ENCODE measurements at regions not wholly inside any gene's neighbourhood (a gene's known extent, or its start where the extent isn't known, plus 50 kb on each side); places are given as distances from the start of the nearest gene placed in this dataset.

DNA sequence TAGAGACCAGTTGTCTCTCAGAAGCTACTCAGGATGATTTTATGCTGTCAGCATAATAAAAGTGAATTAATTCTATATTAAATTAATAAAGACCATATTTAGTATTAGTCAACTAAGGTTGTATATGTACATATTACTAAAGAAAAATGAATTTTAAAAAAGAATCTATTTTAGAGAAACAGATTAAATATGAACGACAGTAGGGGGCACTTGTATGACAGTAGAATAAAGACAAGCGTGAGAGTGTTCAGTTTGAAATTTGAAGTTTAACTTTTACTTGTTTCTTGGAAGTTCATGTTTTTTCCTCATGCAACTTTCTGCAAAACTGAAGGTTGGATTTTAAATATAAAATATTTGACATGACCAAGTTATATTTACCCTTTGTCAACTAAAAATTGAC lies 67.9 kb upstream of the MACF1 start (continued):
- TF ChIP-seq ETV6 (IDR thresholded peaks at IDR 0.05; ENCODE audit: borderline replicate concordance in 1 of 2, low read depth in 2 of 2, low read length in 1 of 2) (no peak), ETV6 (CRISPR knock-in tag; IDR thresholded peaks at IDR 0.05; ENCODE audit: borderline replicate concordance) (no peak), CTCF (IDR thresholded peaks at IDR 0.05 in 2 of 3, conservative IDR thresholded peaks at IDR 0.05 in 1 of 3; ENCODE audit: insufficient read depth in 2 of 3, low read depth in 1 of 3, low read length in 3 of 3) (peak in 2 of 3 experiments; percentile 26 to 67; a peak in 3 of 6 replicates), ARNT (IDR thresholded peaks at IDR 0.05) (no peak), RBBP5 (IDR thresholded peaks at IDR 0.05; ENCODE audit: borderline replicate concordance, insufficient read depth, low read length, poor library complexity, severe bottlenecking) (no peak), C11orf30 (IDR thresholded peaks at IDR 0.05; ENCODE audit: low read depth) (peak; percentile 18; the same call in 1 of the 2 replicates), ZNF316 (IDR thresholded peaks at IDR 0.05) (peak; percentile 41; the same call in 1 of the 2 replicates), MYC (IDR thresholded peaks at IDR 0.05; ENCODE audit: low read depth, low read length) (no peak), MYC (CRISPR knock-in tag; IDR thresholded peaks at IDR 0.05; ENCODE audit: borderline replicate concordance, low read depth) (no peak), THRAP3 (IDR thresholded peaks at IDR 0.05; ENCODE audit: borderline replicate concordance) (no peak), RAD21 (CRISPR knock-in tag; conservative IDR thresholded peaks at IDR 0.05 in 1 of 2, IDR thresholded peaks at IDR 0.05 in 1 of 2) (peak; percentile 50 to 71; a peak in 3 of 4 replicates), HCFC1 (IDR thresholded peaks at IDR 0.05; ENCODE audit: low read depth, low read length) (no peak), NFYB (IDR thresholded peaks at IDR 0.05; ENCODE audit: extremely low read depth, insufficient read length) (no peak), KAT8 (IDR thresholded peaks at IDR 0.05; ENCODE audit: low read depth) (no peak)
- TF ChIP-seq, protein P1, sequence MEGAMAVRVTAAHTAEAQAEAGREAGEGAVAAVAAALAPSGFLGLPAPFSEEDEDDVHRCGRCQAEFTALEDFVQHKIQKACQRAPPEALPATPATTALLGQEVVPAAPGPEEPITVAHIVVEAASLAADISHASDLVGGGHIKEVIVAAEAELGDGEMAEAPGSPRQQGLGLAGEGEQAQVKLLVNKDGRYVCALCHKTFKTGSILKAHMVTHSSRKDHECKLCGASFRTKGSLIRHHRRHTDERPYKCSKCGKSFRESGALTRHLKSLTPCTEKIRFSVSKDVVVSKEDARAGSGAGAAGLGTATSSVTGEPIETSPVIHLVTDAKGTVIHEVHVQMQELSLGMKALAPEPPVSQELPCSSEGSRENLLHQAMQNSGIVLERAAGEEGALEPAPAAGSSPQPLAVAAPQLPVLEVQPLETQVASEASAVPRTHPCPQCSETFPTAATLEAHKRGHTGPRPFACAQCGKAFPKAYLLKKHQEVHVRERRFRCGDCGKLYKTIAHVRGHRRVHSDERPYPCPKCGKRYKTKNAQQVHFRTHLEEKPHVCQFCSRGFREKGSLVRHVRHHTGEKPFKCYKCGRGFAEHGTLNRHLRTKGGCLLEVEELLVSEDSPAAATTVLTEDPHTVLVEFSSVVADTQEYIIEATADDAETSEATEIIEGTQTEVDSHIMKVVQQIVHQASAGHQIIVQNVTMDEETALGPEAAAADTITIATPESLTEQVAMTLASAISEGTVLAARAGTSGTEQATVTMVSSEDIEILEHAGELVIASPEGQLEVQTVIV (CRISPR knock-in tag; IDR thresholded peaks at IDR 0.05; ENCODE audit: borderline replicate concordance): no peak
- TF ChIP-seq, protein P2, sequence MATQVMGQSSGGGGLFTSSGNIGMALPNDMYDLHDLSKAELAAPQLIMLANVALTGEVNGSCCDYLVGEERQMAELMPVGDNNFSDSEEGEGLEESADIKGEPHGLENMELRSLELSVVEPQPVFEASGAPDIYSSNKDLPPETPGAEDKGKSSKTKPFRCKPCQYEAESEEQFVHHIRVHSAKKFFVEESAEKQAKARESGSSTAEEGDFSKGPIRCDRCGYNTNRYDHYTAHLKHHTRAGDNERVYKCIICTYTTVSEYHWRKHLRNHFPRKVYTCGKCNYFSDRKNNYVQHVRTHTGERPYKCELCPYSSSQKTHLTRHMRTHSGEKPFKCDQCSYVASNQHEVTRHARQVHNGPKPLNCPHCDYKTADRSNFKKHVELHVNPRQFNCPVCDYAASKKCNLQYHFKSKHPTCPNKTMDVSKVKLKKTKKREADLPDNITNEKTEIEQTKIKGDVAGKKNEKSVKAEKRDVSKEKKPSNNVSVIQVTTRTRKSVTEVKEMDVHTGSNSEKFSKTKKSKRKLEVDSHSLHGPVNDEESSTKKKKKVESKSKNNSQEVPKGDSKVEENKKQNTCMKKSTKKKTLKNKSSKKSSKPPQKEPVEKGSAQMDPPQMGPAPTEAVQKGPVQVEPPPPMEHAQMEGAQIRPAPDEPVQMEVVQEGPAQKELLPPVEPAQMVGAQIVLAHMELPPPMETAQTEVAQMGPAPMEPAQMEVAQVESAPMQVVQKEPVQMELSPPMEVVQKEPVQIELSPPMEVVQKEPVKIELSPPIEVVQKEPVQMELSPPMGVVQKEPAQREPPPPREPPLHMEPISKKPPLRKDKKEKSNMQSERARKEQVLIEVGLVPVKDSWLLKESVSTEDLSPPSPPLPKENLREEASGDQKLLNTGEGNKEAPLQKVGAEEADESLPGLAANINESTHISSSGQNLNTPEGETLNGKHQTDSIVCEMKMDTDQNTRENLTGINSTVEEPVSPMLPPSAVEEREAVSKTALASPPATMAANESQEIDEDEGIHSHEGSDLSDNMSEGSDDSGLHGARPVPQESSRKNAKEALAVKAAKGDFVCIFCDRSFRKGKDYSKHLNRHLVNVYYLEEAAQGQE (IDR thresholded peaks at IDR 0.05; ENCODE audit: borderline replicate concordance): peak; percentile 58; the same call in 1 of the 2 replicates
- TF ChIP-seq, protein P2 (CRISPR knock-in tag; IDR thresholded peaks at IDR 0.05; ENCODE audit: low read depth): no peak
